HG03159 (cell line): ENCODE measurements at regions not wholly inside any gene's neighbourhood (a gene's known extent, or its start where the extent isn't known, plus 50 kb on each side); places are given as distances from the start of the nearest gene placed in this dataset.
"Not testable (repeated sequence)": the region's sequence is repeated elsewhere in the genome, so short reads cannot be mapped to it uniquely, and the experiment has no call there.

Source experiments
- ATAC-seq: cut with Tn5 transposase; IDR thresholded peaks from one replicate; pipeline ENCODE4 v1.9.1; 2021; ENCODE audit warnings: mild to moderate bottlenecking, moderate library complexity; ENCODE audit not compliant: unreplicated experiment

DNA sequence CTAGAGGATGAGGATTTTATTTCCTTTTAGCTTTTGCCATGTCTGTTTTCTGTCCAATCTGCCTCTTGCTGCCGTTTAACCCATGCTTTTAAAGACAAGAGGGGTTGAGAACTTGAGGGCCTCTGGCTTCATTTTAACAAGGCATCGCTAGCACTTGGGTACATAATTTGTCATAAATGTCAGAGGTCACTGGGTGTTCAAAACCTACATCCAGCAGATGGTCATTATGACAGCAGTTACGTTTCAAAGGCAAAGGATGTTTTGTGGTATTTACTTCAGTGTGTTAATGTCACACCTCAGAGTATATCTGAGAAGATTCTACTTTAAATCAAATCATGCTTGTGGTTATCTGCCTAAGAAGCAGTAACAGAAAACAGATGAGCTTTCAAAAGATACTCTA is 918.3 kb downstream of the NR2F1-AS1 start:
- no peak for ATAC-seq

DNA sequence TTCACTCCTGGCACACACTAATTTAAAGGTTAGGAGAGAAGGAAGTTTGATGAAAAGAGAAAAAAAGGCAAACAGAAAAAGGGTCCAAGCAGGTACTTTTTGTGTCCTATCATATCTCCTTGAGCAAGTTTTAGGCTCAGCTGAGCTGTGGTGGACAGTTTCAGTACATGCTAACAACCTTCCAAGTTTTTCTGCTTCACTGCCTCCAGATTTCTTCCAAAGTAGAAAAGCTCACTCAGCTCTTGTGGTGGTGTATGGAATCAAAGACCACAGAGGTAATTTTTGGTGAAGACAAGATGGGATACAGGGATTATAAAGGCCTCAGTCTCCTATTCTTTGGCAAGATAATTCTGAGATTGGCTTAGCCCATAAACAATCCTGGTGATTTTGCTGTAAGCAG is 921.8 kb downstream of the NR2F1-AS1 start:
- no peak for ATAC-seq

GRCh38 chr5:92654601-92655000 is 926.4 kb downstream of the NR2F1-AS1 start:
- ATAC-seq = not testable (repeated sequence)

- ATAC-seq = no peak
Measured at GRCh38 chr5:92653730-92654461, 927.1 kb downstream of the NR2F1-AS1 start.

- no peak for ATAC-seq
Measured at GRCh38 chr5:92652756-92653155, 928.3 kb downstream of the NR2F1-AS1 start.

DNA sequence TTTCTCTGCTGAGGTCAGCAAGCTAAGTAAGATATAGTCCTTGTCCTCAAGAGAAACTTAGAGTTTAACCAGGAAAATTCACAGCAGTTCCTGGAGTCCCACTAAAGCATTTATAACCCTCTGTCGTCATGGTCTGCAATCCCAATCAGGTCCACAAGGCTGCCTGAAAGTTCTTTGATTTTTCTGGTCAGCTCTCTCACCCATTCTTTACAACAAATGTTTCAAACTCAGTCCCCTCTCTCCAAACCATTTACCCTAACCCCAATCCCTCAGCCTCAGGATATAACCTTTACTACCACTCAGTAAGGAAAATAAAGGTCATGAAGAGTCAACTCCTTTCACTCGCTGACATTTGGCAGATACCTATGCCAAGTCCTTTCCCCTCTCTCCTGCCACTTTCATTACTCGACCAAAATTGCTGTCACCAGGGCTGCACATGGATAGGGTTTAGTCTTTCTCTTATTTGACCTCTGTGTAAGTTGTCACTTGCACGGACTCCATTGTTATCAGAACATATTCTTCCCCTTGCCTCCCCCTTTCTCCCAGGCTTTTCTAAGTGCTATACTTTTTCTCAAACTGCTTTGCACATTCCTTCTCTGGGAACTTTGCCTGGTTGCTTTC is 936.6 kb downstream of the NR2F1-AS1 start:
- ATAC-seq = no peak

DNA sequence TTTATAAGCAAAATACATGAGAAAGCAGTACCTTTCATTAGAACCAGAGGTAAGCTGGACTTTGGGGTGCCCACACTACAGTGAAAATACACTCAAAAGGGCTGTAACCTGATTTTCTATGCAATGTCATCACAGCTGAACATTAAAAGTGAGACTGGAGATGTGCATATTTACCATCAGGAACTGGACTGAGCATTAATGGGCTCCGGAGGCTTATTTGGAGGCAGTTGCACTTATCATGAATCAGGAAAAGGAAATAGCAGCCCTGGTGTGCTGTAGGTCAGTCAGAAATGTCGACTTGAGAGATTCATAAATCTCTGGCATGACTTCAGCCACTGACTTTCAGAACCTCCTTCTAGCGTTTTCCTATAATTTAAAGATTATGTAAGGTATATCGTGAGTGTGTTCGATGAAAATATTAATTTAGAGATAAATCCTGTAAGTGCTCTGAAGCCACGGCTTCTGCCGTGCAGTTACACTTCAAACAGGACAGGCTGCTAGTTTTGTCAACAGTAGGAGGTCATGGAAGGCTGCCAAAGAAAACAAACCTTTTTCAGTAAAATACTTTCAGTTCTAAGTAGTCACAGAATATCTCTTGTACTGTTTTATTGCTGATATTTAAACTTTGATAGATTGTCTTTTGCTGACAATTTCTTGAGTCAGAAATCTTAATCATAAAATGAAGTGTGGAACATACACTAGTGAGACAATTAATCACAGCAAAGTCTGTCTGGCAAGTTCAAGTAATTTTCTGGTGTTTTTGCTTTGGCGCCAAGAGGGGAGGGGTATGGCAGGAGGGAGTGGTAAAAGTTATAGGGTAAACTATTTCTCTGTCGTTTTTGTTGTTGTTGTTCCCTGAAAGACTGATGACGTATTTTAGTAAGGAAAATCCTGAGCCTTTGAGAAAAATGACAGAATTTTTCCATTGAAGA is 939.7 kb downstream of the NR2F1-AS1 start:
- ATAC-seq = no peak

GRCh38 chr5:92640340-92640739 is 940.7 kb downstream of the NR2F1-AS1 start:
- no peak for ATAC-seq

- ATAC-seq = no peak
Measured at GRCh38 chr5:92637960-92638359, 943.1 kb downstream of the NR2F1-AS1 start.

DNA sequence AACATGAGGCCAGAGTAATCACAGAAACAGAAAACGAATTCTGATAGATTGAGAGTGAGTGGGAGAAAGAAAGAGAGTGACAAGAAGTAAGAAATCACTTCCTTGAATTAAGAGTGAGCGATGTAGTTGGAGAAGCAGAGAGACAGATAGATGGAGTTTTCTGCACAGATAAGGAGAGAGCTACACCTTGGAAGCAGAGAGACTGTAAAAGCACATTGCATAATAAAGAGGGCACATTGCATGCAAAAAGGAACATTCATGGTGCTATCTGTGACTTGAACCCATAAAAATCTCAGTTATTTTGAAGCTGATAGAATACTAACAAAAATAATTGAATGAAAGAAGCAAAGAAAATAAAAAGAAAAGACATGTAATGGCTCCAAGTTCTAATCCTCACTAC is 943.8 kb downstream of the NR2F1-AS1 start:
- no peak for ATAC-seq

DNA sequence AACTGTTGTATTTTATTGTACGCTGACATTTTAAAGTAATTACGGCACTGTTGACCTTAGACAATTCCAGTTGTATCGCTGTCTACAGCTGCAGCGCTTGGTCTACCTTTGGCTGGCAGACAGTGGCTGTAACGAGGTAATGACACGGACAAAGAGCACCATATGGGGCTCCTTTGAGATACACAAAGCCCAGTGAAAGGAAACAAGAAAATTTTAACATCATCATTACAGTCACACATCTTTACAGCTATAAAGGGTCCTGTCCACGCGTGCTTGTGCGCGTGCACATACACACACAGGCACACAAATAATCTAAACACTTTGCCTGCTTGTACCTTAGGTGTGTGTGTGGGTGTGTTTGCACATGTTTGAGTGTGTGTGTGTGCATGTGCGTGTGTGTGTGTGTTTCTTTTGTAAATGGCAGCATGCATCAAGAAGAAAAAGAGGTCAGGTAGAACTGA is 946.0 kb downstream of the NR2F1-AS1 start:
- ATAC-seq = no peak

DNA sequence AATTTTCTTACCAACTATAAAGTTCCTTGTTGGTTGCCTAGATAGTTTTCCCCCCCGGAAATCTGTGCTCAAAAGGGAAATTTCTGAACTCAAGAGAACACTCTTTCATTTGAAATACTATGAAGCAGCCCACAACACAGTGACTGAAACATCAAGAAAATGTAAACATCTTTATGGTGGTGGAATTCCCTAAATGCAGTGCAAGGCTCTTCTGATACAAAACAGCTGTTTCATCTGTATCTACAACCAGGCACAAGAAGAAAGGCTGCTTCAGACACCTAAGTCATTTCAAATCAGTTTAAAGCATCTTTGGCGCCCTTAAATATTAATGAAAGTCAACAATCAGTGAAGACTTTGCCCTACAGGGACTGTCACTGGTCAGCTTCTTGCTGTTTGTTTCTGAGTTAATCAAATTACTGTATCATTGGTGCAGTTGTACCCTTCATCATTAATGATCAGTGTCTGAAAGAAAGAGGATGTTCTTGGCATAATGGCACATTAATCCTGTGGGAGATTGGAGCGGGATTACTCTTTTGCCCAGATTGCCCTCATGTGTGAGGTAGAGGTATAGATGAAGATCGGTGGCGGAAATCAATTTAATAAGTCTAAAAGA is 947.0 kb downstream of the NR2F1-AS1 start:
- ATAC-seq = no peak

DNA sequence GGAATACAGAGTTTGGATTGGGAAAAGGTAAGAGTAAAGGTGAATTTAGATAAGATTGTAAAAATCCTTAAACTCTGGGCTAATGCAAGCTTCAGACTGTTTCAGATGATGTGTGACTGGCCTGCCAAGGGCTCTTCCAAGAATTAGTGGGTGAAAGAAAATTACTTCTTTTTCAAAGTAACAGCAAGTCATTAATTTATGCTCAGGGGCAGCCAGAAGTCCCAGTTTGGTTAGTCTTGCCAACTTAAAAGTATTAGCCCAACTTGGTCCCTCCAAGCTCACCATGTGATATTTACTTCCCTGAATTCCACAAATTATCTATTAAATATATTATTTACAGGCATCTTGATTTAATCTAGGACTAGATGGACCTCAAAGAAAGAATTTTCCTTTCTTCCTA is 947.8 kb downstream of the NR2F1-AS1 start:
- ATAC-seq = no peak

DNA sequence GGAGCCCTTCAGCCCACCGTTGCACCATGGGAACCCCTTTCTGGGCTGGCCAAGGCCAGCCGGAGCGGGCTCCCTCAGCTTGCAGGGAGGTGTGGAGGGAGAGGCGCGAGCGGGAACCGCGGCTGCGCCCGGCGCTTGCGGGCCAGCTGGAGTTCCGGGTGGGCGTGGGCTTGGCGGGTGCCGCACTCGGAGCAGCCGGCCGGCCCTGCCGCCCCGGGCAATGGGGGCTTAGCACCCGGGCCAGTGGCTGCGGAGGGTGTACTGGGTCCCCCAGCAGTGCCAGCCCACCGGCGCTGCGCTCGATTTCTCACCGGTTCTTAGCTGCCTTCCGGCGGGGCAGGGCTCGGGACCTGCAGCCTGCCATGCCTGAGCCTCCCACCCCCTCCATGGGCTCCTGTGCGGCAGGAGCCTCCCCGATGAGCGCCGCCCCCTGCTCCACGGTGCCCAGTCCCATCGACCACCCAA is 949.8 kb downstream of the NR2F1-AS1 start:
- ATAC-seq = not testable (repeated sequence)

DNA sequence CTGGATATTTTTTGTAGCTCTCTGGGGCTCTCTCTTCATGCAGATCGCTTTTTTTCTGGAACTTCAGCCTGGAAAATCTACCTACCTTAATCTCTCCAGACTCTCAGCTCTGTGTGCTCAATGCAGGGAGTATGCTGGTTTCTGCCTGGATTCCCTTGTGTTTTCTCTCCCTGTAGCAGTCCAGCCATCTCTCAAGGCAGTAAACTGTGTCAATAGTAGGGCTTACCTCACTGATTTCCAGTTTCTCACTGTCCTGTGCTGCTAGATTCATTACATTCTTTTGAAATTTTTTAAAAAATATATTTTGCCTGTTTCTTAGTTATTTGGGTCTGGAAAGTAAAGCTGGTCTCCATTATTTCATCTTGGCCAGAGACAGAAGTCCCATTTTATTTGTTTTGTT is 951.4 kb downstream of the NR2F1-AS1 start:
- no peak for ATAC-seq

DNA sequence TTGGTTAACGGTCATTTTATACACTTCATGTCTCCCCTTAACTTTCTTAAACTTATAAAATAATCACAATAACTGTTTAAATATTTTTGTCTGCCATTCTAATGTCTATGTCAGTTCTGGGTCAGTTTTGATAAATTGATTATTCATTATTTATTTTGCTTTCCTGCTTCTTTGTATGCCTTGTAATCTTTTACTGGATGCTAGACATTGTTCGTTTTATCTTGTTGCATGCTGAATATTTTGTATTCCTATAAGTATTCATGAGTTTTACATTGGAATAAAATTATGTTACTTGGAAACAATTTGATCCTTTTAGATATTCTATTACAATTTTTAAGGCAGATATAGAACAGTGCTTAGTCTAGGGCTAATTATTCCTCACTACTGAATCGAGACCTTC is 952.0 kb downstream of the NR2F1-AS1 start:
- no peak for ATAC-seq

DNA sequence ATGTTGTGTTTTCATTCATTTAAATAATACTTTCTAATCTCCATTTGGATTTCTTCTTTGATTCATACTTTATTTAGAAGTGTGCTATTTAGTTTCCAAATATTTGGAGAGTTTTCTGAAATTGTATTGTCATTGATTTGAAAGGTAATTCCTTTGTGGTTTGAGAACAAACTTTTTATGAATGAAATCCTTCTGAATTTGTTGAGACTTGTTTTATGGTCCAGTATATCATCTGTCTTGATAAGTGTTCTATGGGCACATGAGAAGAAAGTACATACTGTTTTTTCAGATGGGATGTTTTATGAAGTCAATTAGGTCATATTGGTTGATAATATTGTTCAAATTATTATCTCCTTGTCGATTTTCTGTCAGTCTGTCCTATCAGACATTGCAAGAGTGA is 953.8 kb downstream of the NR2F1-AS1 start:
- ATAC-seq = no peak

DNA sequence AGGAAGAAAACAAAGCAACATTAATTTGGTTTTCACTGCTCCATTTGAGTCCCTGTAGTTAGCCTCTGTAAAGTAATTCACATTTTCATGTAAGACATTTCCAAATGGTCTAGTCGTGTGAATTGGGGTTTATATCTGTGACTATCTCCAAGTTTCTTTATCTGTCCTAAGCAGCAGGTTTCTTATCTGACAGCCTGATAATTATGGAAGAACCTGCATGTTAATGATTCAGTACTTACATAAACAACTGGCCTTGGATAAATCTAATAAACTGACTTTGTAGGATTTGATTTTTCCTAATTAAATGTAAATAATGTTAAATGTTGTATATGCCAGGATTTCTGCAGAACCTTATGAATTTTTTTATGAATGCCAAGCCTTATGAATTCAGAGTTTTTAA is 964.9 kb downstream of the NR2F1-AS1 start:
- no peak for ATAC-seq

DNA sequence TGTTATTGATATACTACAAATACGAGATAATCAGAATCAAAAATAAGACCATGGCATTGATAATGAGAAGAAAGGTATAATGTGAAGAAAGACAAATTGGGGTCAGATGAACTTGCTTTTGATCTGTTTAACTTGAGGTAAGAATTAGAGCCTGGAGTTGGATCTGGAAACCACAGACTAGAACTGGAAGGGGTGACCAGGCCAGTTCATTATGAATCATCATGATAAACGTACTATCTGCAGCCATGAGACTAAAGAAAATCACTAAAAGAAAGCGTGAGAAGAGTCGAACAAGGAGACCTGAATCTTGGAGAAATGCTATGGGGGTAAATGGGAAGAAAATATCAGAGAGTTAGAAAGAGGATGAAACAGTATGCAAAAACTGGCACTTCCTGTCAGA is 967.5 kb downstream of the NR2F1-AS1 start:
- no peak for ATAC-seq

DNA sequence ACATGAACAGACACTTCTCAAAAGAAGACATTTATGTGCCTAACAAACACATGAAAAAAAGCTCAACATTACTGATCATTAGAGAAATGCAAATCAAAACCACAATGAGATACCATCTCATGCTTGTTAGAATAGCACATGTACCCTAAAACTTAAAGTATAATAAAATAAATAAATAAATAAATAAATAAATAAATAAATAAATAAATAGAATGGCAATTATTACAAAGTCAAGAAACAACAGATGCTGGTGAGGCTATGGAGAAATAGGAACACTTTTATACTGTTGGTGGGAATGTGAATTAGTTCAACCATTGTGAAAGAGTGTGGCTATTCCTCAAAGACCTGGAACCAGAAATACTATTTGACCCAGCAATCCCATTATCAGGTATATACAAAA is 970.6 kb downstream of the NR2F1-AS1 start:
- ATAC-seq = not testable (repeated sequence)

DNA sequence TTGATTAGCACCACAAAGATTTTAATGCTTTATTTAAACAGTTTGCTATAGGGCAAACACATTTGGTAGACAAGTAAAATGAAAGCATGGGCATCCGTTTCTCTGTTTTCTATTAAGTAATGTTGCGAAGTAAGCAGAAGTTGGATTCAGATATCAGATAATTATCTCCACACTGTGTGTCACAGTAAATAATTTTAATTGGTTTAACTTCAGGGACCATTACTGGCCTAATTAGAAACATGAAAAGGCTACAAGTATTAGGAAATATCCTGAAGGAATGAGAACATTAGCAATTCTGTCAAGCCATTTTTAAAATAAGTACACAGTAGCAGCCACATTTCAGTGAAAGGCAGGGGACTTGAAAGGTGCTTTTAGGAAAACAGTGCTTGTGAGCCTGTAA is 975.4 kb downstream of the NR2F1-AS1 start:
- no peak for ATAC-seq
